ENCODE measurements at regions not wholly inside any gene's neighbourhood (a gene's known extent, or its start where the extent isn't known, plus 50 kb on each side); places are given as distances from the start of the nearest gene placed in this dataset.

DNA sequence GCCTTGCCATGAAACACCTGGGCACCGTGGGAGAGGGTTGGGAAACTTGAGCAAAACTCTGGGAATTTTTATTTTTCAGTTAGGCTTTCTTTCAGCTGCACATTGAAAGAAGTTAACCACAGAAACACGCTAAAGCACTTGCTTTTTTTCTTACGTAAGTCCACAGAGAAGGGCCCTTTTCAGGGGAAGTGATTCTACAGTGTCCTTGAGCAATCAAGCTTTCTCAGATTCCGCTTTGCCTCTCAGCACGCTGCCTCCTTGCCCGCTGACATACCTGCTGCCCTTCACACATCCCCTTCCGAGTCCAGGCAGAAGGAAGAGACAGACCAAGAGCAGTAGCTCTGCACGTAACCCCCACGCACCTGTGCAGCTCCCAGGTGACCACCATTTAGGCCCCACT lies 135.5 kb upstream of the MYT1L start:
- TF ChIP-seq, protein P1, sequence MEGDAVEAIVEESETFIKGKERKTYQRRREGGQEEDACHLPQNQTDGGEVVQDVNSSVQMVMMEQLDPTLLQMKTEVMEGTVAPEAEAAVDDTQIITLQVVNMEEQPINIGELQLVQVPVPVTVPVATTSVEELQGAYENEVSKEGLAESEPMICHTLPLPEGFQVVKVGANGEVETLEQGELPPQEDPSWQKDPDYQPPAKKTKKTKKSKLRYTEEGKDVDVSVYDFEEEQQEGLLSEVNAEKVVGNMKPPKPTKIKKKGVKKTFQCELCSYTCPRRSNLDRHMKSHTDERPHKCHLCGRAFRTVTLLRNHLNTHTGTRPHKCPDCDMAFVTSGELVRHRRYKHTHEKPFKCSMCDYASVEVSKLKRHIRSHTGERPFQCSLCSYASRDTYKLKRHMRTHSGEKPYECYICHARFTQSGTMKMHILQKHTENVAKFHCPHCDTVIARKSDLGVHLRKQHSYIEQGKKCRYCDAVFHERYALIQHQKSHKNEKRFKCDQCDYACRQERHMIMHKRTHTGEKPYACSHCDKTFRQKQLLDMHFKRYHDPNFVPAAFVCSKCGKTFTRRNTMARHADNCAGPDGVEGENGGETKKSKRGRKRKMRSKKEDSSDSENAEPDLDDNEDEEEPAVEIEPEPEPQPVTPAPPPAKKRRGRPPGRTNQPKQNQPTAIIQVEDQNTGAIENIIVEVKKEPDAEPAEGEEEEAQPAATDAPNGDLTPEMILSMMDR (IDR thresholded peaks at IDR 0.05 in 2 of 3, conservative IDR thresholded peaks at IDR 0.05 in 1 of 3; ENCODE audit: control insufficient read depth in 2 of 3, extremely low read depth in 1 of 3, insufficient read depth in 1 of 3, low read depth in 3 of 3, low read length in 3 of 3) = no peak
- no peak for TF ChIP-seq TAF1 (IDR thresholded peaks at IDR 0.05; ENCODE audit: borderline replicate concordance, low read depth, low read length)

Data from GM12878 (cell line).